ENCODE measurements at regions not wholly inside any gene's neighbourhood (a gene's known extent, or its start where the extent isn't known, plus 50 kb on each side); places are given as distances from the start of the nearest gene placed in this dataset.

DNA sequence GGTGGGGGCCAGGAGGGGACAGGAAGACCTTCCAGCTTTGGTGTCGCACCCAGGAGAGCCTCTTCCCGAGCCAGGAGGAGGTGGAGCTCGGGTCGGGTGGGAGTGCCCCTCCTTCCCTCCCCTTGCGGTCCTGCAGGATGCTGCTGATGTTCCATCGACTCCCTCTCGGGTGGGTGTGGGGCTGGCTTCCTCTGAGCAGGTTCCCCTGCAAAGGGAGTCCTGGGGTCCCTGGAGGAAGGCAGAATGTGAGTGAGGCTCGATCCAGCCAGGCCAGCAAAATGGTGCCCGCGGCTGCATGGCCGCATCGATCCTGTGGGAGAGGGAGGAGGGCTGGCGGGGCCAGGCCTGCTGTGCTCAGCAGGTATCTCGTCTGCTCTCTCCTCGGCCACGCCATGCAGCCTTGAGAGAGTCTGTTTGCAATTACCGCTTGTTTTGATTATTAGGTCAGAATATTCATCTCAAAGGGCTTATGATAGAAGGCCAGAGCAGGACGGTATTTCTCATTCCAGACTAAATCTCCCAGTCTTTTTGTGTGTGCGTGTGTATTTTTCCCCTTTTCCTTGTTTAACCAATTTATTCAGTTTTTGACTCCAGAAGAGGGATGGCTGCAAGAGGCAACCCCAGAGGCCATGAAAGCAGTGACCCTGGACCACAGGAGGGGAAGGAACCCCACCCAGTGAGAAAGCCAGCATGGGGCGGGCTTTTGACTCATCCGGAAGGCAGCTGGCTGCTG lies 137.3 kb upstream of the ZMIZ1 start:
- H3K4me2 ChIP-seq: no peak overlapping the region
- no peak overlapping the region for H3K27ac ChIP-seq
- H3K9me3 ChIP-seq (replicated peaks in 1 of 11): no peaks in the 10 kb centered on the region
- peaks cover 0 to 5% (median 0%) of the 10 kb centered on the region in 11 experiments; a peak in 4 of 22 replicates for H4K20me1 ChIP-seq
- H3K27me3 ChIP-seq: no peaks in the 10 kb centered on the region; a peak in 1 of 22 replicates
- no peaks in the 10 kb centered on the region for H3K36me3 ChIP-seq
- H3K4me3 ChIP-seq: no peak overlapping the region
- no peak for TF ChIP-seq Cebpa-rat (IDR thresholded peaks at IDR 0.05)
- no peak overlapping the region for H3K9ac ChIP-seq
- H3K4me1 ChIP-seq: peaks cover 0 to 11% (median 0%) of the 10 kb centered on the region in 10 experiments; a peak in 2 of 20 replicates

DNA sequence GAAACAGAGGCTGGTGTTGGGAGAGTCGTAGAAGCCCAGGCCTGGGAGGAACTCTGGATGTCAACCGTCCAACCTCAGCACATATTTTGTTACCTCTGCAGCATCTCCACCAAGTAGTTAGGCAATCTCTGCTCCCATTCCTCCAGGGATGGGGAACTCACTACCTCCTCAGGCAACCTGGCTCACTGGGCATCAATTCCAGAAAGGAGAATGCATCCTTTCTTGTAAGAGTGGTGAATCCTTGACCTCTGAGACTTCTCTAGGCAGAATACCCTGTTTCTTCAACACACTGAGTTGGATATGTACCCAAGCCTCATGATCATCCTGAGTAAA lies 136.7 kb upstream of the ZMIZ1 start:
- H3K36me3 ChIP-seq: no peaks in the 10 kb centered on the region
- H4K20me1 ChIP-seq: peaks cover 0 to 5% (median 0%) of the 10 kb centered on the region in 11 experiments; a peak in 4 of 22 replicates
- H3K4me3 ChIP-seq: no peak overlapping the region
- H3K9ac ChIP-seq: no peak overlapping the region
- TF ChIP-seq Cebpa-rat (IDR thresholded peaks at IDR 0.05): no peak
- H3K4me2 ChIP-seq: 0 out of 22 replicates have a peak overlapping the region, but pooled peaks of 1 of the 11 experiments have one; percentile 0
- no peak overlapping the region for H3K27ac ChIP-seq
- H3K27me3 ChIP-seq: no peaks in the 10 kb centered on the region; a peak in 1 of 22 replicates
- no peaks in the 10 kb centered on the region for H3K9me3 ChIP-seq (replicated peaks in 1 of 11)
- H3K4me1 ChIP-seq: peaks cover 0 to 13% (median 0%) of the 10 kb centered on the region in 10 experiments; a peak in 7 of 20 replicates

DNA sequence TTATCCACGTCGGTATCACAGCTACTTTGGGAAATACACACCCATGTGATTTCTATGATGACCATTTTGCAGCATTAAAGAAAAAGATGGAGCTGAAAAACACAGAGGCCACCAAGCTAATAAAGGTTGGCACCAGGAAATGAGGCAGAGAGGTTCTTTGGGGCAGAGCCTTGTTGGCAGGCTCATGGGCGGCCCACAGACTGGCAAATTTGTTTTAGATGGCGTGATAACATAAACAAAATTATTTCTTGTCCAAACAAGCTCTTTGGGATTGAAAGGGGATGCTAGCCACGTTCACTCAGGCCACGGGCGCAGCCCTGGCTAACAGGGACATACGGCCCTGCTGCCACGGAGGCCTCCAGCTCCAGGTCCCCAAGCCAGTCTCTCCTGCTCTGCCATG lies 135.9 kb upstream of the ZMIZ1 start:
- no peaks in the 10 kb centered on the region for H3K9me3 ChIP-seq (replicated peaks in 1 of 11)
- H3K27ac ChIP-seq: no peak overlapping the region
- no peaks in the 10 kb centered on the region for H3K36me3 ChIP-seq
- no peaks in the 10 kb centered on the region; a peak in 1 of 22 replicates for H3K27me3 ChIP-seq
- 0 out of 22 replicates have a peak overlapping the region, but pooled peaks of 1 of the 11 experiments have one; percentile 0 for H3K4me2 ChIP-seq
- no peak overlapping the region for H3K4me3 ChIP-seq
- TF ChIP-seq Cebpa-rat (IDR thresholded peaks at IDR 0.05): no peak
- peaks cover 0 to 21% (median 6%) of the 10 kb centered on the region in 10 experiments; a peak in 12 of 20 replicates for H3K4me1 ChIP-seq
- no peak overlapping the region for H3K9ac ChIP-seq
- H4K20me1 ChIP-seq: peaks cover 0 to 5% (median 0%) of the 10 kb centered on the region in 11 experiments; a peak in 4 of 22 replicates

DNA sequence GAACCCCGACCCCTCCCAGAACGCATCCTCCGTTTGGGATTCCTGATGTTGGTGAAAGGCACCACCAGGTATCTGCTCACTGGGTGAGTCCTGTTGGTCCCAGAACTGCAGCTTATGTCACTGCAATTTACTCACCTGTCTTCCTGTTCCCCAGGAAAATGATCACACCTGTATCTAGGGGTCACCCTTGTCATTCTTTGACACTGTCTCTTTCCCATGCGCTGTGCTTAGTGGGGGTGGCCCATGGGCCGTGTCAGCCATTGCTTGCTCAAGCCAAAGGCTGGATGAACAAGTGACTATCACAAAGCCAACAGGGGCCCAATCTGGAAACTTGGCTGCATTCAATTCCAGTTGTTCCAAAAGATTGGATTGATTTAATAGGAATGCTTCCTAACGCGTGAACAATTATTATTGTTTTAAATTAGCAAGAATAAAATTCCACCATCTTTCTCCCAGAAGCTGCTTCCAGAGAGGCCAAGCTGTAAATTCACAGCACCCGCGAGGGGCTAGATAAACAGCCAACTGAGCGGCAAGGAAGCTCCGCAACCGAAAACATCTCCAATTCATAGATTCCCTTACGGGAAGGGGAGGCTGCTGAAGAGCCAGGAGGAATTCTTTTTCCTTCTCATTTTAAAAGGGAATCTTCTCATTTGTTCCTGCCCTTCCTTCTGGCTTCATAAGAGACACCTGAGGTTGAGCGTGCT lies 134.8 kb upstream of the ZMIZ1 start:
- Histone ChIP-seq H3K27ac (no peak overlapping the region), H3K27me3 (no peaks in the 10 kb centered on the region; a peak in 1 of 22 replicates), H3K4me2 (0 out of 22 replicates have a peak overlapping the region, but pooled peaks of 1 of the 11 experiments have one; percentile 7), H3K9ac (no peak overlapping the region), H3K4me3 (no peak overlapping the region), H4K20me1 (peaks cover 0 to 5% (median 0%) of the 10 kb centered on the region in 11 experiments; a peak in 4 of 22 replicates), H3K36me3 (no peaks in the 10 kb centered on the region), H3K9me3 (replicated peaks in 1 of 11) (no peaks in the 10 kb centered on the region), H3K4me1 (peaks cover 0 to 27% (median 7%) of the 10 kb centered on the region in 10 experiments; a peak in 12 of 20 replicates)
- TF ChIP-seq Cebpa-rat (IDR thresholded peaks at IDR 0.05): no peak

DNA sequence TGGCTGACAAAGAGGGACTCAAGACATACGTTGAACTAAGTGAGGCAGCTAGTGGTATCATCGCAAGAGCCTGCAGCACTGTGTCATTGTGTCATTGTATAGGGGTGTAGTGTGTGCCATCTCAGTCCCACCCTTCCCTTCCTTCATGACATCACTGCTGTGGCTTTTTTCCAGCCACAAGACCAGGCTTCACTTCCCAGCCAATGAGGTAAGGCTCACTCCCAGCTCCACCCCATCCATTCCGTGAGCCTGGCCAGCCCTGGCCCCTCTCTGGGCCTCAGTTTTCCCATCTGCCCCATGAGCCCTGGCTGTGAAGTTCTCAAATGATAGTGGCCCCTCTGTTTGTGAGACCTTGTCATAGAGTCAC lies 134.3 kb upstream of the ZMIZ1 start:
- peaks cover 0 to 5% (median 0%) of the 10 kb centered on the region in 11 experiments; a peak in 4 of 22 replicates for H4K20me1 ChIP-seq
- TF ChIP-seq Cebpa-rat (IDR thresholded peaks at IDR 0.05): no peak
- no peak overlapping the region for H3K4me3 ChIP-seq
- H3K9ac ChIP-seq: no peak overlapping the region
- no peaks in the 10 kb centered on the region; a peak in 1 of 22 replicates for H3K27me3 ChIP-seq
- H3K4me1 ChIP-seq: peaks cover 0 to 27% (median 7%) of the 10 kb centered on the region in 10 experiments; a peak in 12 of 20 replicates
- H3K9me3 ChIP-seq (replicated peaks in 1 of 11): no peaks in the 10 kb centered on the region
- H3K27ac ChIP-seq: no peak overlapping the region
- H3K4me2 ChIP-seq: 0 out of 22 replicates have a peak overlapping the region, but pooled peaks of 1 of the 11 experiments have one; percentile 7
- no peaks in the 10 kb centered on the region for H3K36me3 ChIP-seq

- no peak overlapping the region for H3K4me2 ChIP-seq
- H3K36me3 ChIP-seq: no peaks in the 10 kb centered on the region
- H3K9ac ChIP-seq: no peak overlapping the region
- H3K9me3 ChIP-seq (replicated peaks in 1 of 11): no peaks in the 10 kb centered on the region
- no peak overlapping the region for H3K4me3 ChIP-seq
- H3K27me3 ChIP-seq: no peaks in the 10 kb centered on the region; a peak in 1 of 22 replicates
- H4K20me1 ChIP-seq: peaks cover 0 to 5% (median 0%) of the 10 kb centered on the region in 11 experiments; a peak in 4 of 22 replicates
- peaks cover 0 to 27% (median 7%) of the 10 kb centered on the region in 10 experiments; a peak in 12 of 20 replicates for H3K4me1 ChIP-seq
- no peak for TF ChIP-seq Cebpa-rat (IDR thresholded peaks at IDR 0.05)
- no peak overlapping the region for H3K27ac ChIP-seq
These were observed 133.7 kb upstream of the ZMIZ1 start for GRCh38 chr10:78934994-78935602.

DNA sequence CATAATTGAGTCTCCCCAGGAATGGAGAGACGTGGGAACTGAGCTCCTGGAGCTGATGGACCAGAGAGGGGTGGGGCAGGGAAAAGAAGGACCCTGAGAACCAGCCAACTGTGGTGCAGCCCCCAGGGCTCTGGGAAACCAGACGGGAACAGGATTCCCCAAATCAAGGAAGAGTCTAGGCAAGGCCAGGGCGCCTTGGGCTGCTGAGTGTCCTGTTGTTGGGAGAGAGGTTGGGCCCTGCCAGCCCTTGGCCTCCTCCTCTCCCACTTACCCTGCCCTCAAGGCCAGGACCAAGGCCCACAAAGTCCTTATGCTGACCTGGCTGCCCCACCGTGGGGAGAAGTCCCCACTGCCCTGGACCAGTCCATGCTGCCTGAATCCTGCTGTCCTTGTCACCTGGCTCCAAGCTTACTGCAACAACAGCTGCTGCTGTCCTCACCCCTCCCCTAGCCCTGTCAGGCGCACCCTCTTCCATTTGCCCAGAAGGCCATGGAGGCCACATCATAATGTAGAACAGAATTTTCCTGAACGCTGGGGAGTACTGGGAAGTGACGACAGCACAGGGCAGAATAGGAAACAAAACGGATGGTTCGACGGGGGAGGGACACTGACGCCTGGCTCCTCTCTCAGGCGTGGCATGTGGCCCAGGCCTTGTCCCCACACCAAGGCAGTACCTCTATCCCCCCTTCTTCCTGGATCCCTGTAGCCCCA lies 132.9 kb upstream of the ZMIZ1 start:
- H3K9me3 ChIP-seq (replicated peaks in 1 of 11): no peaks in the 10 kb centered on the region
- no peak for TF ChIP-seq Cebpa-rat (IDR thresholded peaks at IDR 0.05)
- no peak overlapping the region for H3K27ac ChIP-seq
- H4K20me1 ChIP-seq: peaks cover 0 to 5% (median 0%) of the 10 kb centered on the region in 11 experiments; a peak in 4 of 22 replicates
- H3K4me2 ChIP-seq: no peak overlapping the region
- H3K9ac ChIP-seq: no peak overlapping the region
- H3K36me3 ChIP-seq: no peaks in the 10 kb centered on the region
- H3K4me3 ChIP-seq: no peak overlapping the region
- H3K27me3 ChIP-seq: no peaks in the 10 kb centered on the region; a peak in 1 of 22 replicates
- H3K4me1 ChIP-seq: peaks cover 0 to 27% (median 7%) of the 10 kb centered on the region in 10 experiments; a peak in 12 of 20 replicates

All from BLaER1 treated with 17β-estradiol and CSF1 and Interleukin-3, amounts not matched to agents 10 nM and 100 nM (cell line).